HG02884 (cell line): ENCODE measurements at regions not wholly inside any gene's neighbourhood (a gene's known extent, or its start where the extent isn't known, plus 50 kb on each side); places are given as distances from the start of the nearest gene placed in this dataset.

Source experiments
- ATAC-seq: cut with Tn5 transposase; IDR thresholded peaks from one replicate; pipeline ENCODE4 v1.9.1; 2021; ENCODE audit warnings: mild to moderate bottlenecking, moderate library complexity; ENCODE audit not compliant: unreplicated experiment

DNA sequence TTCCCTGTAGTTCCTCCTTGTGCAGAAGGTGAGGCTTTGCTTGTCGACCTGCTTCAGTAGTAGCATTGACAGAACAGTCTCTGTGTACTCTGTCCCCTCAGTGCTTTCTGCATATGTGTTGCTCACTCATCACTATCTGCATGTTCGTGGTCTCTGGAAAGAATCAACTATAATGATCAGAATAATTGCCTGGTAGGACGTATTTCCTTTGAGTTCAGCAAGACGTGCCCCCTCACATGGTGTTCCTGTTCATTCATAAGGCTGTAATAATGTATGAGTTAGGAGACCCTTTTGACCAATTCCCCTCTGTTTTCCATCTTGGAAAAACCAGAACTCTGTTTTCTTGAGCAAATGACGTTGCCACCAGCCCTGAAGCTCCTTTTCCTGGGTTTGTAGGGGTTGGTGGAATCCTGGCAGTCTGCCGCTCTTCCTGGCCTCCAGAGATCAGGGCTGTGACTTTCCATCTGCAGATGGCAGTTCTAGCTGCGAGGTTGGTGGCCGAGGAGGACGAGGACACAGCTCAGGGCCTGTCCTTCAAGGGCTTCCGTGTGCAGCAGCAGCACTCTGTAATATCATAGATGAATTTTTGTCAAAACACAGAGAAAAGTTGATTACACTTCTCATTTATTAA is 61.9 kb downstream of the EXOSC2 start:
- ATAC-seq, result no peak

DNA sequence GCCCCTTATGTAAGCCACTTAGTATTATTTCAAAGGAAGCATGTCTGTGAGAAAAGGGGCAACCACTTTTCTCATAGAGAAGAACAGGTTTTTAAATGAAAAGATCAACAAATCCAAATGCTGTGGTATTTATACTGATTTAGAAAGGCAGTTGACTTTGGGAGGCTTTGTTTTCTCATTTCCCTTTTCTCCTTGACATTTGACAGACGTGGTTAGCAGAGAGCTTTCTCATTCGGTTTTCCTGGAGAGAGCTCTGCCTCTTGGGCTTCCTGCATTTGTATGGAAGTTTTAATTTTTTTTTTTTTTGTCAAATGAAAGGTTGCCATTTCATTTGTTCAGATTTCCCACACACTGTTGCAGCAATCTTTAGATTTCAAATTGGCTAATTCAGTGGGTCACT is 62.5 kb downstream of the EXOSC2 start:
- ATAC-seq, result no peak

GRCh38 chr9:130756455-130757152 is 63.0 kb downstream of the EXOSC2 start:
- no peak for ATAC-seq

- ATAC-seq, result no peak
These were observed 66.2 kb downstream of the EXOSC2 start for GRCh38 chr9:130759738-130760137.

DNA sequence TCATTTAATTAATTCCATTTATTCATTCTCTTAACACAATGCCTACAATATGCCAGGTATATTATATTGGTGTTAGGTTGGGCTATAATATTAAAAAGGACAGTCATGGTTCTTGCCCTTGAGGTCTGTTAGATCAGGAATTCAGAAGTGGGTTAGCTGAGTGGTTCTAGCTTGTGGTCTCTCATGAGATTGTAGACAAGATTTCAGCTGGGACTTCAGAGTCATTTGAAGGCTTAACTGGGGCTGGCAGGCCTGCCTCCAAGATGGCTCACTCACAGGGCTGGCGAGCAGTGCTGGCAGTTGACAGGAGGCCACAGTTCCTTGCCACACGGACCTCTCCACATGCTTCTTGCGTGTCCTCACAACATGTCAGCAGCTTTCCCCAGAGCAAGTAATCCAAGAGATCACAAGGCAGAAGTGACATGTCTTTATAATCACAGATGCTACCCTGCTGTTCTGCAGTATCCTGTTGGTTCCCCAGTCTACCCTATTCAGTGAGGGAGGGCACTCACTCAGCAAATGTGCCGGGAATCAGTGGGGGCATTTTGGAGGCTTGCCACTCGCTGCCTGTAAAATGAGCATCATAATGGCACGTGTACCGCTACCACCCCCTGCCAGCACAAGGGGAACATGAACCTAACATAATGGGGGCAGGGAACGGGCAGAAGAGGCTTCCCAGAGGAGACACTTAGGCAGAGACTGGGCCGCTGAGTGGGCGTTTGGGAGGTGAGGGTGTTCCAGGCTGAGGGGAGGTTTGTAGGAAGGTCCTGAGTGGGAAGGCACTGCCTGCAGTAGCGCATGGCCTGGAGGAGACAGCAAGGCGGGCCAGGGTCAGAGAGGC is 70.0 kb downstream of the EXOSC2 start:
- ATAC-seq, result no peak

DNA sequence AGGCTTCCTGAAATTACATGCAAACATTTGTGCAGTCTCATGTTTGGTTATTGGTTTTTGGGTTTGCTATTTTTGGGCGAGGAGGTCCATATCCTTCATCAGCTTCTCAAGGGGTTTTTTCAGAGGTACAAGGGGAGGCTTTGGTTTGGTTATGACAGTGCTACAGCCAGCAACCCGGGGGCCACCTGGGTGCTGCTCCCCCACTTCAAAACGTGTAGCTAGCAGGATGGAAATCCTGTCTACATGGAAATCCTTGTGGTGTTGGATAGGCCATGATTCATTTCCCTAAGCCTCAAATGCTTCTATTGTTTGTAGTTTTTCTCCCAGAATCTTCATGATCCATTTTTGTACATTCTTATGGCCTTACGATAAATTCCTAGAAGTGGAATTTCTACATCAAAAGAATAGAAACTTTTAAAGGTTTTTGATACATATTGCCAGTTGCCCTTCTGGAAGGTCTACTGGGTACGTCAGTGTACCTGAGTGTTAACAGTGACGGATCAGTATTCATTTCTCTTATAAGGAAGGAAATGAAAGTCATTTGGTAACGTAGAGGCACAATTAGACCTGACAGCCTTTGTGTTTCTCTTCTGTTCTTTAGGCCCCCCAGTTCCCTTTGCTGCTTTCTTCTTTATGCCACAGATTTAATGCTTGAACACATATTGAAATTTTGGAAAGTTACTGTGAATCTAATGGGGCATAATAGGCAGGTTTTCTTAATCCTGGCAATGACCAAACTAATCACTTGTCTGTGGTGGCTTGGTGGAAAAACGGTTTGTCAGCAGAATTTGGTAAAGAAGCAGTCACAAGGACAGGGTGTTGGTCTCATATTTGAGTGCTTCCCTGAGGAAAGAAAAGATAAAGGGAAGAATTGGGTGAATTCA is 69.7 kb upstream of the ABL1 start:
- ATAC-seq, result peak; percentile 42

- no peak for ATAC-seq
These were observed 68.8 kb upstream of the ABL1 start for GRCh38 chr9:130766021-130766926.

GRCh38 chr9:130766927-130767307 is 68.1 kb upstream of the ABL1 start:
- no peak for ATAC-seq

GRCh38 chr9:130768265-130768664 is 66.8 kb upstream of the ABL1 start:
- no peak for ATAC-seq

DNA sequence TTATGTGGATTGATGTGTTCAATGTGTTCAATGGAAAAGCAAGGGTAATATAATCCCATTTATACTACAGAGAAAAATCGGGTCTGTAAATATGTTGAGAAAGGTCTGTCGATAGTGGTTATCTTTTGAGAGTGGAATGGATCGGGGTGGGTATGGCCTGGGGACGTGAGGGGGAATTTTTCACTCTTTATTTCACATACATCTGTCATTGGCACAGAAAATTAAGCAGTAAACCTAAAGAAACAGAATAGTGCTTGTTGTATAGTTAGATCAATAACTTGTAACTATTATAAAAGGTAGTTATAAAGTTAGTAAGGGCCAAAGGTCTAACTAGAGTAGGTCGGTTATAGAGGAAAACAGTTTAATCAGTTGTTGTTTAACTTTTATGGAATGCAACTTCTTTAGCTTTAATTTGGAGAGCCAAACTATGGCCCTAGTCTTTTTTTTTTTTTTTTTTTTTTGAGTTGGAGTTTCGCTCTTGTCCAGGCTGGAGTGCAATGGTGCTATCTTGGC is 66.1 kb upstream of the ABL1 start:
- ATAC-seq, result no peak

- no peak for ATAC-seq
These were observed 65.0 kb upstream of the ABL1 start for GRCh38 chr9:130770093-130770492.

DNA sequence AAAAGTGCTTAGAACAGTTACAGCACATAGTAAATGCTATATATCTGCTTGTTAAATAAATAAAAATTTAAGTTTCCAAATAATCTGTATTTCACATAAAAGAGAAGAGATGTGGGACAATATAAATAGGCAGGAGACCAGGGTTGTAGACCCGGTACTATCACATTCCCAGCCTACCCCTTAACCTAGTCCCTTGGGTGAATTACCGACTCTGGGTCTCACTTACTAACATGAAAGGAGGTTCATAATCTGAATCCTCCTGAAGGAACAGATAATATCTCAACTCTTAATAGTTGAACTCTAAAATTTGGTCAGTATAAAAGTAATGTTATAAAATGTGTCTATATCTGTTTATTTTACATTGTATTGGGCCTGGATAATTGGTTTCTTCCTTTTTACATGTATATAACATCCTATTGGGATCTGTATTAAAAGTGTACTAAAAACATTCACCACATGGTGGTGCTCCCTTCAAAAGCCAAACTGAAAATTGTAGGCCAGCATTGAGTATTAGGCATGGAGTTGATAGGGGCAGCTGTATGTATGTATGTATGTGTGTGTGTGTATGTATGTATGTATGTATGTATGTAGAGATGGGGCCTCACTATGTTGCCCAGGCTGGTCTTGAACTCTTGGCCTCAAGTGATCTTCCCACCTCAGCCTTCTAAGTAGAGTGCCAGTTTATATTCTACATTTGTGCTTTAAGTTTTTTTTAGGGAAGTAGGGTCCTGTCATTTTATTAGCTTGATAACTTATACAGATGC is 64.2 kb upstream of the ABL1 start:
- ATAC-seq, result no peak

GRCh38 chr9:130772185-130772584 is 62.9 kb upstream of the ABL1 start:
- ATAC-seq, result no peak

GRCh38 chr9:130774183-130774582 is 60.9 kb upstream of the ABL1 start:
- no peak for ATAC-seq

DNA sequence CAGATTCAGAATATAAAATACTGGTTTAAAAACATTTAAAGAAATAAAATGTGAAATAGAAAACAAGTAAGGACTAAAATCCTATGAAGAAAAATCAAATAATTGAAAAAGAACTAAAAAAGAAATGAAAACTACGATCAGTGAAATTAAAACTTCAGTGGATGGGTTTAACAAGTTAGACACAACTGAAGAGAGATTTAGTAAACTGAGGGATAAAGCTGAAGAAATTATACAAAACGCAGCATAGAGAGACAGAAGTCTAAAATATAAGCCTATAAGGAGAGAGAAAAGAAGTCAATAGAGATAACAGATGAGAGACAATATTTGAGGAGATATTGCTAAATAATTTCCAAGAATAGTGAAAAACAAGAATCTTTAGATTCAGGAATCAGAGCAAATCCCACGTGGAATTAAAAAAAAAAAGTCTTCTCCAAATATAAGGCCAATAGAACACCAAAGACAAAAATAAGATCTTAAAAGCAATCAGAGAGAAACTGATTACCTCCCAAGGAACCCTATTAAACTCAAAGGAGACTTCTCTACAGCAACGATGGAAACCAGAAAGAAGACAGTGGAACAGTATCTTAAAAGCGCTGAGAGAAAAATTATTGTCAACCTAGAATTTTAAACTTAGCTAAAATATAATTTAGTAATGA is 59.6 kb upstream of the ABL1 start:
- ATAC-seq, result no peak

DNA sequence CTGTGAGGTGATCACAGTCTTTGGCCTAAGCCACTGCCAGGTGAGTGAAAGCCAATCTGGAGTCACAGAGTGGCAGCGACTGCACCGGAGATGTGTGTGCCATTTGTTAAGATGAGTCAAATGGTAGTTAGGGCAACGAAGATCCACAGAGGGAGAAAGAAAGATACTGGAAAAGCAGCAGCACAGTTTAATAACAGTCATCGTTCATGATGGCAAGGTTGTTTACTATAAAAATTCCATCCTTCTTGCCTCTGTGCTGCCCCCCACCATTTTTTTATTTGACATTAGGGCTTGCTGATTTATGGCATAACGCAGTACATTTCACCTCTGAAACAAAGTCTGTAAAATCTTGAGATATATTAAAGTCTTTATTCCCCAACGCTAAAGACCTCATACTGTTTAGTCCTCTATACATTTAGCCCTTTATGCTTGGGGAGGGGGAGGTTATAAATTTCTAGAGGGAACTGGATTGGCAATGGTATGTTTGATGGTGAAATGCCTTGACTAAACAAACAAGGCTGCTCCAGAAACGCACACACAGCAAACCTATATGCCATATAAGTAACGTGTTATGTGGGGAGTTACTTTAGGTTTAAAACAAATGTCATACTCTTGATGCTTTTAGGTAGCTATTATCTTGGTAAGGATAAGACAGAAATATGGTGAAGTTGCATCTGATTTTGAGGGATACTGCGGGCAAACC is 55.8 kb upstream of the ABL1 start:
- no peak for ATAC-seq

DNA sequence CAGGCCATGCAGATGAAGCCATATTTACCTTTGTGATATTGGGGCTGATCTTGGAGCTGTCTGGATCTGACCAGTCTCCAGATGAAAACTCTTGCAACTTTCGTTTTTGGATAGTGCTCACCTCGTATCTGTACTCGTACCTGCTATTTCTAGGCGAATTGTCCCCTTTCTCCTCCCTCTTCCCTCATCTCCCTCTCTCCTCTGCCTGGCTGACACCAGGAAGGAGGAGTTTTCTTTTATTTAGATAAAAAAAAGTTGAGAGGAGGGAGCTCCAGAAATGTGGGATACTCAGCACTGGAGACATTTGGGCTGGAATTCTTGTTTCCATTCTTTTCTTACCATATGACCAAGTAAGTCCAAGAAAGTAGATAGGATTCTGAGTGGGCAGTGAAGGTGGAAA is 54.6 kb upstream of the ABL1 start:
- no peak for ATAC-seq
